Erythroblast (primary cell): ENCODE measurements at regions not wholly inside any gene's neighbourhood (a gene's known extent, or its start where the extent isn't known, plus 50 kb on each side); places are given as distances from the start of the nearest gene placed in this dataset.

Experiments
- GATA1 ChIP-seq: IDR thresholded peaks from 2 replicates; pipeline ENCODE4 v1.6.1; 2011; ENCODE audit warnings: low read depth, mild to moderate bottlenecking, control low read depth, low read length, moderate library complexity
- POLR2A ChIP-seq: IDR thresholded peaks from 2 replicates; pipeline ENCODE4 v1.6.1; 2011; ENCODE audit warnings: mild to moderate bottlenecking, low read length

DNA sequence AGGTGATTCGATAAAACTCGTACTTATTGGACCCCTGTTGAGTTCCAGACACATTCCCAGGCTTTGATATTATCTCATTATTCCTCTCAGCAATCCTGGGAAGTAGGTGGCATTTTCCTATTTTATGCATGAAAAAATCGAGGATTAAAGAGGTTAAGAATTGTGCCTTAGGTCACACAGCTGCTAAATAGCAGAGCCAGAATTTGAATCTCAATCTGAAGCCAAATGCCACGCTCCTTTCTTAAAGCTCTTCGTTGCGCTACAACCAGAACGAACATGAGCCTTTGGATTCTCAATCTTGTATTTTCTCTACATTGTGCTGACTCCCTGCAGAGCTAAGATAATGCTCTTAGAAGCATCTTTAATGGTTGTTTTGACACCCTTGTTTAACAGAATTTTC lies 527.8 kb upstream of the TLE4 start:
- TF ChIP-seq POLR2A (no peak), GATA1 (no peak)
